ENCODE measurements at regions not wholly inside any gene's neighbourhood (a gene's known extent, or its start where the extent isn't known, plus 50 kb on each side); places are given as distances from the start of the nearest gene placed in this dataset.
"Not testable (repeated sequence)": the region's sequence is repeated elsewhere in the genome, so short reads cannot be mapped to it uniquely, and the experiment has no call there.

DNA sequence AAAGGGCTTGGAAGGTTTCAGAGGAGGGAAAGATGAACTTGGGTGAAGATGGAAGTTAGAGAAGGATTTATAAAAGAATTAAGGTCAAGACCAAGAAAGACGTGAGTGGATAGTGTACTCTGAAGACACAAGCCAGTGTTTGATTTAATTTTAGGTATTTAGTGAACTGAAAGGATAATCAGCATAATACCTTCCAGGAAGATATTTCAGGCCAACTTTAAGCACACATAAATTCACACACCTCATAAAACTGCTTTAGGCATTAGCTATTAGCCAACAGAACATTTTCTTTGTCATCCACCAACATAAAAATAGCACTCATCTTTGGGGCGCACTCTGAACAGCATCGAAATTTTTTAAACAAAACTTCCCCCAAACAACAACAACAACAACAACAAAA is 71.7 kb upstream of the CSNK1A1L start:
- DNase-seq: no peak
- Mint-ChIP-seq H3K4me3 (no peak overlapping the region), H3K36me3 (no peaks in the 10 kb centered on the region), H3K27ac (no peak overlapping the region), H3K4me1 (no peaks in the 10 kb centered on the region), H3K9me3 (no peaks in the 10 kb centered on the region), H3K27me3 (no peaks in the 10 kb centered on the region)
- Histone ChIP-seq H3K27me3 (ENCODE audit: insufficient read depth, low read length) (no peaks in the 10 kb centered on the region), H3K4me1 (ENCODE audit: insufficient read depth, low read length) (no peaks in the 10 kb centered on the region), H3K4me3 (ENCODE audit: low read length in 2 of 2) (no peak overlapping the region), H3K36me3 (ENCODE audit: insufficient read depth, low read length) (no peaks in the 10 kb centered on the region), H3K27ac (ENCODE audit: low read depth, low read length) (no peak overlapping the region), H3K9me3 (ENCODE audit: control insufficient read depth in 1 of 2, low read length in 2 of 2) (no peaks in the 10 kb centered on the region)
- intact Hi-C loops (cut with micrococcal nuclease): no loop called here
- ChIA-PET CTCF (ENCODE audit: partially characterized antibody) (no interaction called here), POLR2A (ENCODE audit: partially characterized antibody) (no interaction called here)

GRCh38 chr13:37175996-37176395 is 70.5 kb upstream of the CSNK1A1L start:
- Histone ChIP-seq H3K4me1 (ENCODE audit: insufficient read depth, low read length) (no peaks in the 10 kb centered on the region), H3K27ac (ENCODE audit: low read depth, low read length) (no peak overlapping the region), H3K9me3 (ENCODE audit: control insufficient read depth in 1 of 2, low read length in 2 of 2) (no peaks in the 10 kb centered on the region), H3K36me3 (ENCODE audit: insufficient read depth, low read length) (no peaks in the 10 kb centered on the region), H3K4me3 (ENCODE audit: low read length in 2 of 2) (no peak overlapping the region), H3K27me3 (ENCODE audit: insufficient read depth, low read length) (no peaks in the 10 kb centered on the region)
- intact Hi-C loops (cut with micrococcal nuclease): no loop called here
- DNase-seq: no peak
- Mint-ChIP-seq H3K9me3 (no peaks in the 10 kb centered on the region), H3K27ac (no peak overlapping the region), H3K36me3 (no peaks in the 10 kb centered on the region), H3K27me3 (no peaks in the 10 kb centered on the region), H3K4me3 (no peak overlapping the region), H3K4me1 (no peaks in the 10 kb centered on the region)
- ChIA-PET POLR2A (ENCODE audit: partially characterized antibody) (no interaction called here), CTCF (ENCODE audit: partially characterized antibody) (no interaction called here)

- intact Hi-C loops (cut with micrococcal nuclease): no loop called here
- H3K4me1 ChIP-seq (ENCODE audit: insufficient read depth, low read length): no peaks in the 10 kb centered on the region
- Mint-ChIP-seq H3K4me3 (no peak overlapping the region), H3K36me3 (no peaks in the 10 kb centered on the region), H3K4me1 (no peaks in the 10 kb centered on the region), H3K9me3 (peaks cover 0 to 2% (median 0%) of the 10 kb centered on the region in 8 donors), H3K27ac (no peak overlapping the region), H3K27me3 (no peaks in the 10 kb centered on the region)
- ChIA-PET CTCF (ENCODE audit: partially characterized antibody) (no interaction called here), POLR2A (ENCODE audit: partially characterized antibody) (no interaction called here)
- no peaks in the 10 kb centered on the region for H3K9me3 ChIP-seq (ENCODE audit: control insufficient read depth in 1 of 2, low read length in 2 of 2)
- no peak for DNase-seq
- no peak overlapping the region for H3K4me3 ChIP-seq (ENCODE audit: low read length in 2 of 2)
- H3K36me3 ChIP-seq (ENCODE audit: insufficient read depth, low read length): no peaks in the 10 kb centered on the region
- no peak overlapping the region for H3K27ac ChIP-seq (ENCODE audit: low read depth, low read length)
- H3K27me3 ChIP-seq (ENCODE audit: insufficient read depth, low read length): no peaks in the 10 kb centered on the region
These were observed 67.8 kb upstream of the CSNK1A1L start for GRCh38 chr13:37173214-37173613.

DNA sequence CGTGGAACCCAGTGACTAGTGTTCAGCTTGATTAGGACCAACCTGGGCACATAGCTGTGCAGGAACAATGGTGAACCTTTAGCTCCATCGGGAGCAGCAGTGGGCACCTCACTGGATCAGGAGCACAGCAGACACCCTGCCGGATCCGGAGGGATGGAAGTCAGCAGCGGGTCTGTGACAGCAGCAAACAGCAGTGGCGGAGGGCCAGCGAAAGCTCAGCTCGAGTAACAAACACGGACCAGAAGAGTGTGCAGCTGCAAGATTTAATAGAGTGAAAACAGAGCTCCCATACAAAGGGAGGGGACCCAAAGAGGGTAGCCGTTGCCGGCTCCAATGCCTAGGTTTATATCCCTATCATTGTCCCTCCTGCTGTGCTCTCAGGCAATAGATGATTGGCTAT is 66.8 kb upstream of the CSNK1A1L start:
- H3K4me3 Mint-ChIP-seq; H3K27ac ChIP-seq (ENCODE audit: low read depth, low read length); H3K36me3 Mint-ChIP-seq; H3K4me1 Mint-ChIP-seq; DNase-seq; H3K9me3 ChIP-seq (ENCODE audit: control insufficient read depth in 1 of 2, low read length in 2 of 2); intact Hi-C loops (cut with micrococcal nuclease); H3K27me3 Mint-ChIP-seq; H3K4me3 ChIP-seq (ENCODE audit: low read length in 2 of 2); H3K4me1 ChIP-seq (ENCODE audit: insufficient read depth, low read length); H3K27me3 ChIP-seq (ENCODE audit: insufficient read depth, low read length); CTCF ChIA-PET (ENCODE audit: partially characterized antibody); H3K36me3 ChIP-seq (ENCODE audit: insufficient read depth, low read length); H3K9me3 Mint-ChIP-seq; POLR2A ChIA-PET (ENCODE audit: partially characterized antibody); H3K27ac Mint-ChIP-seq: not testable (repeated sequence)

GRCh38 chr13:37168926-37169325 is 63.5 kb upstream of the CSNK1A1L start:
- CTCF ChIA-PET (ENCODE audit: partially characterized antibody): no interaction called here
- H3K4me3 Mint-ChIP-seq: no peak overlapping the region
- no peaks in the 10 kb centered on the region for H3K36me3 Mint-ChIP-seq

GRCh38 chr13:37168151-37168550 is 62.7 kb upstream of the CSNK1A1L start:
- Histone ChIP-seq H3K36me3 (ENCODE audit: insufficient read depth, low read length) (no peaks in the 10 kb centered on the region), H3K9me3 (ENCODE audit: control insufficient read depth in 1 of 2, low read length in 2 of 2) (no peaks in the 10 kb centered on the region), H3K27me3 (ENCODE audit: insufficient read depth, low read length) (no peaks in the 10 kb centered on the region), H3K4me1 (ENCODE audit: insufficient read depth, low read length) (no peaks in the 10 kb centered on the region), H3K4me3 (ENCODE audit: low read length in 2 of 2) (no peak overlapping the region), H3K27ac (ENCODE audit: low read depth, low read length) (no peak overlapping the region)
- H3K36me3 Mint-ChIP-seq: no peaks in the 10 kb centered on the region
- ChIA-PET POLR2A (ENCODE audit: partially characterized antibody) (no interaction called here), CTCF (ENCODE audit: partially characterized antibody) (no interaction called here)
- intact Hi-C loops (cut with micrococcal nuclease): no loop called here
- peaks cover 0 to 9% (median 0%) of the 10 kb centered on the region in 8 donors for H3K9me3 Mint-ChIP-seq
- peaks cover 0 to 1% of the 10 kb centered on the region in 2 donors for H3K27me3 Mint-ChIP-seq
- no peak overlapping the region for H3K4me3 Mint-ChIP-seq
- H3K4me1 Mint-ChIP-seq: no peaks in the 10 kb centered on the region
- H3K27ac Mint-ChIP-seq: no peak overlapping the region
- DNase-seq: no peak

More at GRCh38 chr13:37168926-37169325, 63.5 kb upstream of the CSNK1A1L start:
- no peak for DNase-seq
- Mint-ChIP-seq H3K27ac (no peak overlapping the region), H3K9me3 (peaks cover 0 to 9% (median 0%) of the 10 kb centered on the region in 8 donors), H3K4me1 (no peaks in the 10 kb centered on the region), H3K27me3 (peaks cover 0 to 1% of the 10 kb centered on the region in 2 donors)
- H3K4me1 ChIP-seq (ENCODE audit: insufficient read depth, low read length): no peaks in the 10 kb centered on the region
- no peaks in the 10 kb centered on the region for H3K9me3 ChIP-seq (ENCODE audit: control insufficient read depth in 1 of 2, low read length in 2 of 2)
- H3K27me3 ChIP-seq (ENCODE audit: insufficient read depth, low read length): no peaks in the 10 kb centered on the region
- H3K36me3 ChIP-seq (ENCODE audit: insufficient read depth, low read length): no peaks in the 10 kb centered on the region
- POLR2A ChIA-PET (ENCODE audit: partially characterized antibody): no interaction called here
- no peak overlapping the region for H3K27ac ChIP-seq (ENCODE audit: low read depth, low read length)
- H3K4me3 ChIP-seq (ENCODE audit: low read length in 2 of 2): no peak overlapping the region
- intact Hi-C loops (cut with micrococcal nuclease): no loop called here

GRCh38 chr13:37164635-37165034 is 59.2 kb upstream of the CSNK1A1L start:
- intact Hi-C loops (cut with micrococcal nuclease): no loop called here
- H3K36me3 ChIP-seq (ENCODE audit: insufficient read depth, low read length): no peaks in the 10 kb centered on the region
- no peaks in the 10 kb centered on the region for H3K4me1 Mint-ChIP-seq
- no peaks in the 10 kb centered on the region for H3K36me3 Mint-ChIP-seq
- H3K27me3 Mint-ChIP-seq: peaks cover 0 to 3% of the 10 kb centered on the region in 2 donors
- H3K27ac Mint-ChIP-seq: no peak overlapping the region
- no peaks in the 10 kb centered on the region for H3K9me3 ChIP-seq (ENCODE audit: control insufficient read depth in 1 of 2, low read length in 2 of 2)
- ChIA-PET CTCF (ENCODE audit: partially characterized antibody) (no interaction called here), POLR2A (ENCODE audit: partially characterized antibody) (no interaction called here)
- no peaks in the 10 kb centered on the region for H3K27me3 ChIP-seq (ENCODE audit: insufficient read depth, low read length)
- peaks cover 6 to 28% (median 13%) of the 10 kb centered on the region in 8 donors for H3K9me3 Mint-ChIP-seq
- DNase-seq: no peak
- no peak overlapping the region for H3K27ac ChIP-seq (ENCODE audit: low read depth, low read length)
- no peak overlapping the region for H3K4me3 Mint-ChIP-seq
- no peak overlapping the region for H3K4me3 ChIP-seq (ENCODE audit: low read length in 2 of 2)
- no peaks in the 10 kb centered on the region for H3K4me1 ChIP-seq (ENCODE audit: insufficient read depth, low read length)

- CTCF ChIA-PET (ENCODE audit: partially characterized antibody): no interaction called here
- H3K27me3 Mint-ChIP-seq: peaks cover 0 to 3% of the 10 kb centered on the region in 2 donors
These were observed 58.3 kb upstream of the CSNK1A1L start for GRCh38 chr13:37163641-37164265.

More at GRCh38 chr13:37163641-37164265, 58.3 kb upstream of the CSNK1A1L start:
- intact Hi-C loops (cut with micrococcal nuclease): no loop called here
- no peaks in the 10 kb centered on the region for H3K27me3 ChIP-seq (ENCODE audit: insufficient read depth, low read length)
- no peak overlapping the region for H3K27ac ChIP-seq (ENCODE audit: low read depth, low read length)
- no peak overlapping the region for H3K4me3 ChIP-seq (ENCODE audit: low read length in 2 of 2)
- H3K27ac Mint-ChIP-seq: no peak overlapping the region
- no peak for DNase-seq
- H3K9me3 ChIP-seq (ENCODE audit: control insufficient read depth in 1 of 2, low read length in 2 of 2): no peaks in the 10 kb centered on the region
- H3K36me3 Mint-ChIP-seq: no peaks in the 10 kb centered on the region
- POLR2A ChIA-PET (ENCODE audit: partially characterized antibody): no interaction called here
- H3K9me3 Mint-ChIP-seq: peaks cover 3 to 28% (median 16%) of the 10 kb centered on the region in 8 donors
- no peaks in the 10 kb centered on the region for H3K36me3 ChIP-seq (ENCODE audit: insufficient read depth, low read length)
- no peak overlapping the region for H3K4me3 Mint-ChIP-seq
- no peaks in the 10 kb centered on the region for H3K4me1 ChIP-seq (ENCODE audit: insufficient read depth, low read length)
- H3K4me1 Mint-ChIP-seq: no peaks in the 10 kb centered on the region

All from CD4-positive, alpha-beta memory T cell (primary cell).